HCT116 (cell line): ENCODE measurements at regions not wholly inside any gene's neighbourhood (a gene's known extent, or its start where the extent isn't known, plus 50 kb on each side); places are given as distances from the start of the nearest gene placed in this dataset.

Experiments used
- ATAC-seq: fragments of 200-7000 bp; cut with Tn5 transposase; 2 replicates; pipeline ENCODE4 v1.9.1; 2020; ENCODE audit warnings: mild to moderate bottlenecking, moderate library complexity
- BruUV-seq: library from RNA; stranded (reverse); fragments of 400-500 nt; replicated peaks from 2 replicates; lab custom pipeline; 2021; lab: Mats Ljungman, UMichigan
- CTCF ChIA-PET: fragments of 300-600 bp; sonication (Branson Sonifier 250); formaldehyde crosslinking; loops from one replicate; lab custom pipeline; 2021; ENCODE audit warnings: antibody characterized with exemption; lab: Charles Lee
- POLR2A ChIA-PET: fragments of 300-600, 350-600 bp; sonication (Branson Sonifier 250); formaldehyde crosslinking; loops from one replicate; lab custom pipeline; 2021; ENCODE audit warnings: antibody characterized with exemption; lab: Charles Lee
- RAD21 ChIA-PET, 2 experiments: fragments of 300-600 bp; sonication (Branson Sonifier 250); formaldehyde crosslinking; loops; one replicate each; lab custom pipeline; 2023; ENCODE audit warnings: low total read pairs in 2 of 2; ENCODE audit not compliant: uncharacterized antibody in 2 of 2, unreplicated experiment in 2 of 2, low non-redundant PET in 1 of 2; lab: Charles Lee
- DNase-seq: peaks from one replicate; pipeline ENCODE4 v3.0.0-alpha.2; 2010; ENCODE audit warnings: low read depth, low spot score
- H2AFZ ChIP-seq: fragments of 200-600 bp; shearing (Covaris generic), sonication (generic); 2 replicates; pipeline ENCODE4 v1.6.1; 2017; ENCODE audit warnings: low read depth, mixed run types, mixed read lengths, antibody characterized with exemption, low read length; ENCODE audit not compliant: poor library complexity, severe bottlenecking
- H3K27ac ChIP-seq: 2 replicates; pipeline ENCODE4 v1.5.1; 2012; ENCODE audit warnings: low read depth, low read length
- H3K27me3 ChIP-seq: fragments of 200-600 bp; sonication (generic); 2 replicates; pipeline ENCODE4 v1.6.1; 2016; ENCODE audit warnings: mixed run types, low read length, mixed read lengths; ENCODE audit not compliant: insufficient read depth
- H3K36me3 ChIP-seq, 2 experiments: fragments of 200-500 bp in 1 of 2; fragments of 200-600 bp in 1 of 2; sonication (Bioruptor generic) in 1 of 2; sonication (generic) in 1 of 2; 2 replicates each; pipeline versions ENCODE4 v1.5.1 to v1.6.1; 2014 to 2016; ENCODE audit warnings: low read length in 2 of 2, inconsistent platforms in 1 of 2, mixed read lengths in 1 of 2, mixed run types in 1 of 2; ENCODE audit not compliant: insufficient read depth in 2 of 2, control insufficient read depth in 1 of 2
- H3K4me1 ChIP-seq, 2 experiments: fragments of 200-600 bp in 1 of 2; sonication (generic) in 1 of 2; 2 replicates each; pipeline versions ENCODE4 v1.5.1 to v1.6.1; 2012 to 2017; ENCODE audit warnings: low read length in 2 of 2, inconsistent platforms in 1 of 2, mild to moderate bottlenecking in 1 of 2, mixed read lengths in 1 of 2, mixed run types in 1 of 2, moderate library complexity in 1 of 2; ENCODE audit not compliant: insufficient read depth in 2 of 2, control insufficient read depth in 1 of 2
- H3K4me2 ChIP-seq: fragments of 200-600 bp; sonication (generic); 2 replicates; pipeline ENCODE4 v1.6.1; 2017; ENCODE audit warnings: mixed run types, low read length, mixed read lengths
- H3K4me3 ChIP-seq, 2 experiments: fragments of 200-600 bp in 1 of 2; sonication (generic) in 1 of 2; replicated peaks in 1 of 2; 2 replicates each; pipeline ENCODE4 v1.5.1; 2011 to 2016; ENCODE audit warnings: low read length in 2 of 2, control low read depth in 1 of 2, low read depth in 1 of 2, mild to moderate bottlenecking in 1 of 2, mixed read lengths in 1 of 2, mixed run types in 1 of 2
- H3K79me2 ChIP-seq: fragments of 200-600 bp; sonication (generic); 2 replicates; pipeline ENCODE4 v1.6.1; 2017; ENCODE audit warnings: mild to moderate bottlenecking, mixed run types, low read length, moderate library complexity, mixed read lengths; ENCODE audit not compliant: insufficient read depth
- H3K9ac ChIP-seq: fragments of 200-600 bp; sonication (generic); 2 replicates; pipeline ENCODE4 v1.6.1; 2016; ENCODE audit warnings: low read length, mixed read lengths
- H3K9me2 ChIP-seq: fragments of 200-600 bp; sonication (generic), shearing (Covaris generic); 2 replicates; pipeline ENCODE4 v1.6.1; 2017; ENCODE audit warnings: mixed run types, mild to moderate bottlenecking, moderate library complexity; ENCODE audit not compliant: insufficient read depth
- H3K9me3 ChIP-seq, 2 experiments: fragments of 200-500 bp in 1 of 2; fragments of 200-600 bp in 1 of 2; sonication (Bioruptor generic) in 1 of 2; sonication (generic) in 1 of 2; 2 replicates each; pipeline ENCODE4 v1.6.1; 2014 to 2017; ENCODE audit warnings: low read length in 2 of 2, mixed read lengths in 2 of 2, inconsistent platforms in 1 of 2, low read depth in 1 of 2, mild to moderate bottlenecking in 1 of 2, mixed run types in 1 of 2, moderate library complexity in 1 of 2; ENCODE audit not compliant: control insufficient read depth in 1 of 2, insufficient read depth in 1 of 2
- H4K20me1 ChIP-seq: fragments of 200-600 bp; sonication (generic), shearing (Covaris generic); 2 replicates; pipeline ENCODE4 v1.6.1; 2017; ENCODE audit warnings: mixed run types, mild to moderate bottlenecking, moderate library complexity; ENCODE audit not compliant: insufficient read depth
- SRF ChIP-seq: IDR thresholded peaks from 2 replicates; pipeline ENCODE4 v1.6.1; 2012; ENCODE audit warnings: low read depth
- ZFX ChIP-seq: fragments of 450-650 bp; IDR thresholded peaks from 2 replicates; pipeline ENCODE4 v1.6.1; 2017
- intact Hi-C: fragments of 100-400 bp; cut with micrococcal nuclease; formaldehyde crosslinking; loops from 2 replicates; pipeline ENCODE4 v1.10.0; 2022

GRCh38 chr2:16151651-16152050 is 211.3 kb downstream of the MYCN start:
- ATAC-seq (no peak), DNase-seq (no peak)
- ChIA-PET POLR2A (no interaction called here), CTCF (no interaction called here), RAD21 (no interaction called here)
- H4K20me1 ChIP-seq: no peaks in the 10 kb centered on the region
- H3K27ac ChIP-seq: no peak overlapping the region
- no peak overlapping the region for H3K4me2 ChIP-seq
- H3K27me3 ChIP-seq: peaks cover 6% of the 10 kb centered on the region; the same call in 1 of the 2 replicates
- no peaks in the 10 kb centered on the region for H3K9me3 ChIP-seq
- H3K79me2 ChIP-seq: no peaks in the 10 kb centered on the region
- intact Hi-C loops: no loop called here
- H3K4me1 ChIP-seq: no peaks in the 10 kb centered on the region
- no peaks in the 10 kb centered on the region for H3K9me2 ChIP-seq
- H3K9ac ChIP-seq: no peak overlapping the region
- no peak overlapping the region for H3K4me3 ChIP-seq
- no peak for TF ChIP-seq SRF
- no peak overlapping the region for H2AFZ ChIP-seq
- BruUV-seq: no TSS peak
- H3K36me3 ChIP-seq: no peaks in the 10 kb centered on the region

- ChIA-PET CTCF (interaction anchor here (0.7 kb wide), 1 partner anchor 117 kb away, joined by 4 read pairs; no protein-coding TSS in a partner anchor), RAD21 (no interaction called here), POLR2A (no interaction called here)
- H3K4me3 ChIP-seq: no peak overlapping the region
- no peak overlapping the region for H3K9ac ChIP-seq
- H3K27ac ChIP-seq: no peak overlapping the region
- H4K20me1 ChIP-seq: no peaks in the 10 kb centered on the region
- no TSS peak for BruUV-seq
- ATAC-seq: no peak
- intact Hi-C loops: no loop called here
- no peaks in the 10 kb centered on the region for H3K9me3 ChIP-seq
- peaks cover 6% of the 10 kb centered on the region; the same call in 1 of the 2 replicates for H3K27me3 ChIP-seq
- no peak overlapping the region for H2AFZ ChIP-seq
- no peaks in the 10 kb centered on the region for H3K9me2 ChIP-seq
- no peak overlapping the region for H3K4me2 ChIP-seq
- no peaks in the 10 kb centered on the region for H3K79me2 ChIP-seq
- no peak for DNase-seq
- H3K4me1 ChIP-seq: no peaks in the 10 kb centered on the region
- TF ChIP-seq ZFX: no peak
- no peaks in the 10 kb centered on the region; a peak in 1 of 4 replicates for H3K36me3 ChIP-seq
These were observed 210.9 kb downstream of the MYCN start for GRCh38 chr2:16151281-16151570.
